ENCODE measurements at regions not wholly inside any gene's neighbourhood (a gene's known extent, or its start where the extent isn't known, plus 50 kb on each side); places are given as distances from the start of the nearest gene placed in this dataset.

GRCh38 chr12:4164188-4164558 is 109.4 kb upstream of the CCND2 start:
- TF ChIP-seq CTCF (conservative IDR thresholded peaks at IDR 0.05 in 1 of 2, IDR thresholded peaks at IDR 0.05 in 1 of 2; ENCODE audit: extremely low read depth in 1 of 2, insufficient read depth in 1 of 2, low read depth in 1 of 2, low read length in 2 of 2): no peak
- TF ChIP-seq EZH2 (IDR thresholded peaks at IDR 0.05; ENCODE audit: borderline replicate concordance, low read length): no peak
